HG03457 (cell line): ENCODE measurements at regions not wholly inside any gene's neighbourhood (a gene's known extent, or its start where the extent isn't known, plus 50 kb on each side); places are given as distances from the start of the nearest gene placed in this dataset.
"Not testable (repeated sequence)": the region's sequence is repeated elsewhere in the genome, so short reads cannot be mapped to it uniquely, and the experiment has no call there.

Experiments used
- ATAC-seq: cut with Tn5 transposase; IDR thresholded peaks from one replicate; pipeline ENCODE4 v1.9.1; 2021; ENCODE audit warnings: moderate number of reproducible peaks; ENCODE audit not compliant: unreplicated experiment

GRCh38 chr5:34188001-34188822 is 145.2 kb upstream of the C1QTNF3 start:
- ATAC-seq = not testable (repeated sequence)

GRCh38 chr5:34189246-34189645 is 146.2 kb upstream of the C1QTNF3 start:
- ATAC-seq = not testable (repeated sequence)

GRCh38 chr5:34189752-34190411 is 146.9 kb upstream of the C1QTNF3 start:
- ATAC-seq = not testable (repeated sequence)

- not testable (repeated sequence) for ATAC-seq
These were observed 147.5 kb upstream of the C1QTNF3 start for GRCh38 chr5:34190466-34190865.

GRCh38 chr5:34191279-34191744 is 148.3 kb upstream of the C1QTNF3 start:
- ATAC-seq = not testable (repeated sequence)

GRCh38 chr5:34192064-34192922 is 149.3 kb upstream of the C1QTNF3 start:
- ATAC-seq = not testable (repeated sequence)

GRCh38 chr5:34192923-34193262 is 149.9 kb upstream of the C1QTNF3 start:
- ATAC-seq = not testable (repeated sequence)

- ATAC-seq = not testable (repeated sequence)
These were observed 150.3 kb upstream of the C1QTNF3 start for GRCh38 chr5:34193297-34193696.

GRCh38 chr5:34193804-34194203 is 150.8 kb upstream of the C1QTNF3 start:
- ATAC-seq = not testable (repeated sequence)

GRCh38 chr5:34196091-34196490 is 153.1 kb upstream of the C1QTNF3 start:
- ATAC-seq = not testable (repeated sequence)

GRCh38 chr5:34205347-34205746 is 162.3 kb upstream of the C1QTNF3 start:
- ATAC-seq = not testable (repeated sequence)

- not testable (repeated sequence) for ATAC-seq
These were observed 174.4 kb upstream of the C1QTNF3 start for GRCh38 chr5:34217386-34217785.

- not testable (repeated sequence) for ATAC-seq
These were observed 178.5 kb upstream of the C1QTNF3 start for GRCh38 chr5:34221329-34222073.

- not testable (repeated sequence) for ATAC-seq
These were observed 180.1 kb upstream of the C1QTNF3 start for GRCh38 chr5:34223158-34223557.

GRCh38 chr5:34230402-34230801 is 187.4 kb upstream of the C1QTNF3 start:
- not testable (repeated sequence) for ATAC-seq

- not testable (repeated sequence) for ATAC-seq
These were observed 200.8 kb upstream of the C1QTNF3 start for GRCh38 chr5:34243802-34244201.

- ATAC-seq = not testable (repeated sequence)
These were observed 201.4 kb upstream of the C1QTNF3 start for GRCh38 chr5:34244281-34245031.

- ATAC-seq = not testable (repeated sequence)
These were observed 202.0 kb upstream of the C1QTNF3 start for GRCh38 chr5:34245032-34245394.

- not testable (repeated sequence) for ATAC-seq
These were observed 202.8 kb upstream of the C1QTNF3 start for GRCh38 chr5:34245813-34246212.

- not testable (repeated sequence) for ATAC-seq
These were observed 215.6 kb upstream of the C1QTNF3 start for GRCh38 chr5:34258598-34258997.
